Embryonic facial prominence (tissue), 1 donor: ENCODE measurements at regions not wholly inside any gene's neighbourhood (a gene's known extent, or its start where the extent isn't known, plus 50 kb on each side); places are given as distances from the start of the nearest gene placed in this dataset.
"Not testable (repeated sequence)": the region's sequence is repeated elsewhere in the genome, so short reads cannot be mapped to it uniquely, and the experiment has no call there.

Experiments
- DNase-seq: peaks from one replicate; pipeline ENCODE4 v3.0.0-alpha.2; 2016; ENCODE audit errors: extremely low spot score

DNA sequence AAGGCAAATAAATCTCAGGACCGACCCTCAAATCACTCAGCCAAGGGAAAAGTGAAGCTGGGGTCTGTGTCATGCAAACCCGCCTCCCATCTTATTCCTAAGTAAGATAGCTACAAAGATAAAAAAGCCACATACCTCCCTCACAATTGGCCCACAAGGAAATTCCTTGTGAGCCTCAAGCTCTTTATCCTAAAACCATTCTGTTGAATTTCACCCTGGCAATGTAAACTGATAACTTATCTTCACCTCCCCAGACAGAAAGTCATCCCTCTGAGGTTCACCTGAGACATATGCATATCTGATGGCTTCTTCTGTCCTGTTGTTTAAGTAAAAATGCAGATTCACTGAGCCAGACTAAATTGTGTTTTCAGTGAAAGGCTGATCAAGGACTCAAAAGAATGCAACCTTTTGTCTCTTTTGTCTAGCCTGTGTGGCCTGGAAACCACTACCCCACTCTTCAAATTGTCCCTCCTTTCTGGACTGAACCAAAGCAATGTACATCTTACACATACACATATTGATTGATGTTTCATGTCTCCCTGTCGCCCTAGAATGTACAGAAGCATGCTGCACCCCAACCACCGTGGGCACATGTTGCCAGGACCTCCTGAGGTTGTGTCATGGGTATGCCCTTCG lies 91.3 kb downstream of the MFAP3L start:
- DNase-seq: no peak

DNA sequence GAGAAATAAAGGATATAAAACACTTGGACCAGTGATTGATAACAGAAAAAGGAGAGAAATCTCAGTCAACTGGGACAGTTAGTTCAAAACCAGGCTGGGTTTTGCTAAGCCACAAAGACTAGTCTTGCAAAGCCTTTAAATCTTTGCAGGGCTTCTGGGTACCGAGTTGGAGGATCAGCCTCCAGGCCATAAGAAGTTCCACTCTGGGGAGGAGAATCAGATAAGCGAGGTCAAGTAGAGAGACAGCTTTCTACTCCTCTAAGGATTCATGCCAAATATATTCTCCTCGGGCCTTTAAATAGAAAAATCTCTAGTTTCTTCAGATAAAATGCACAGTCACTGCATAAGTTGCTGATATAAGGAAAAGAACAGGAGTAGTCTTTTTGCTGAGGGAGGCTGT lies 92.7 kb downstream of the MFAP3L start:
- no peak for DNase-seq

DNA sequence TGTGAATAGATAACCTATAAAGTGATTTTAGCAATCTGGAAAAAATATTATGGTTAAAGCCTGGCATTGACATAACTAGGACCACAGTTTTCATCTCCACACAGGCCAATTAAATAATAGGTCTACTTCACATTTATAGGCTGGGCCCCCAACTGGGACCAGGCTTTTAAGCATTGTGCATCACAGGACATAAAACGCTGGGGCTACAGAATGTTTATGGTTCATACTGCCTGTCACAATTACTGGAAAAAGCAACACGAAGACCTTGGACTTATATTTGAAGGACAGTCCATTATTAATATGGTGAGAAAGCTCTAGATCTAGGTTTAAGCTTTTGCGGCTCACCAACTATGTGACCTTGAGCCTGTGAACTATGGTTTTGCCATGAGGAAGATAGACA lies 94.2 kb downstream of the MFAP3L start:
- DNase-seq: no peak

DNA sequence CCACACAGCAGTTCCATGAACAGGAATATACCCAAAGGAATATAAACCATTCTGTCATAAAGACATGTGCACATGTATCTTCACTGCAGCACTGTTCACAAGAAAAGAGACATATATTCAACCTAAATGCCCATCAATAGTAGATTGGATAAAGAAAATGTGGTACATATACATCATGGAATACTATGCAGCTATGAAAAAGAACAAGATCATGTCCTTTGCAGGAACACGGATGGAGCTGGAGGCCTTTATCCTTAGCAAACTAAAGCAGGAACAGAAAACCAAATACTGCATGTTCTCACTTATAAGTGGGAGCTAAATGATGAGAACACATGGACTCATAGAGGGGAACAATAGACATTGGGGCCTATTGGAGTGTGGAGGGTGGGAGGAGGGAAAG lies 95.4 kb downstream of the MFAP3L start:
- DNase-seq: not testable (repeated sequence)

DNA sequence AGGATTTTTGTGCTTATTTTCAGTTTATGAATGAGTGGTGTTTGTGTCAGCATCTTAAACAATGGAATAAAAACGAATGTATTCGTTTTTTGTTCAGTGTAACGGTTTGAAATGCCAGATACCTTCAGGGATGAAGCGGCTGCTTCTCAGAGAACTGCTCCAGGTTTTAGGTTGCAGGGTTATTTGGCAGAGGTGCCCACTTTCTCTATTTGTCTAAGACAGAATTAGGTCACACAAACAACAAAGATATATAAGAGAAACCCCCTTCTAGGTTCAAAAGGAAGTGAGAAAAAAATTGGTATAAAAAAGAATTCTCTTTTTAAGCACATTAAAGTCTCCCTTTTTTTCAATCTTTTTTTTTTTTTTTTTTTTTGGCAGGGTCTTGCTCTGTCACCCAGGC lies 98.9 kb downstream of the MFAP3L start:
- DNase-seq: no peak

DNA sequence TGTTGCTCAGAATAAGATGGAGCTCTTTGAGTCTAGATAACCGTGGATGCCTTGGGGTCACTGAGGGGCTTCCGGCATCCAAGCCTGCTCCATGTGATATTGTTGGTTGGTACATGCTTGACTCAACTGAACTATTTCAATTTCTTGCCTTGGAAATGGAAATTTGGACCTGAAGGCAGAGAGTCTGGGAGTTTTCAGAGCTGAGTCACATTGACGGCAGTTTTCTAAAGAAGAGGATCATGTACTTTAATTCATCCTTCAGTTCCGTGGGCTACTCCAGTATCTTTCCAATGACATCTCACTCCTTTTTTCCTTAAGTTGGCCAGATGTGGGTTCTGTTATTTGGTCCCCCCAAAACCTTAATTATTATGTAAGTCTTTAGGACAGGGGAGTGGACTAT lies 100.5 kb downstream of the MFAP3L start:
- DNase-seq: no peak

DNA sequence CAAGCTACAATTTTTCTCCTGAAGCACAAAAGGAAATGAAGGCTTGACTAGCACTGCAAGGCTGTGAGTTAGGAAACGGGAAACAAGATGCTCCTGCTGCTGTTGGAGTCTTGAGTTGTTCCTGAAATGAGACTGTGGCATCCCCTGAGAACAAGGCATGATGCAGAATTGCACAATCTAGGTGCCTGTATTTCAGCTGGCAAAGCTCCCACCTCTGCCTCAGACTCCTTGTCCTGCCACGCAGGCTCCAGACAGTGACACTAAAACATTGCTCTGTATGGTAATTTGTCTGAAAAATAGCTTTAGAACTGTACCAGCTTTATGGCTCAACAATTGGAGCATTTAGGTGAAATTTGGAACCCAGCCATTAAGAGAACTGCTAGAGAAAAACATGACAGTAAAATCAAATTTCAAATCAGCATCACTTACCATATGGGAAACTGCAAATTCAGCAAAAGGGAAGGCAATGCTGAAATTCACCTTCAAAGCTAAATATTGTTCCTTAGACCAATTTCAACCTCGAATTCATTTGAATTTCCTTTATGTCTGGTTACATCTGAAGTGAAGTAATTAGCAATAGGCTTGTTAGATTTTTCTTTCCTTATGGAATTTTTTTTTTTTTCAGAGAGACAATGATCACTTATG lies 103.4 kb downstream of the MFAP3L start:
- no peak for DNase-seq

DNA sequence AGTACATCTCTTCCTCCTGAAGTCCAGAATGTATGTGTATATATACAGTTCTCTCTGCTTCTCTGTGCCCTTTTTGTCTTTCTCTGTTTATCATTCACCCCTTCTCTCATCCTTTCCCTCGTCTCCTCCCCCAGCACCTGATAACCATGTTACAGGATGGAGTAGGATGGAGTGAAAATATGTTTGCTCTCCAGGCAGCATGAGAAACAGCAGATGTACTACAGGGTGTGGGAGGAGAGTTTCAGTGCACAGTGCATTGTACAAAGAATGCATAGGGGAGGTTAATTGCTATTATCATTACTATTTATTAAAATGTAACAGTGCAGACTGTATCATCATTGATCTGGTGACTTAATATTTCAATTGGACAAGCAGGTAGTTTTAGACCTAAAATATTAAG lies 104.5 kb downstream of the MFAP3L start:
- no peak for DNase-seq

DNA sequence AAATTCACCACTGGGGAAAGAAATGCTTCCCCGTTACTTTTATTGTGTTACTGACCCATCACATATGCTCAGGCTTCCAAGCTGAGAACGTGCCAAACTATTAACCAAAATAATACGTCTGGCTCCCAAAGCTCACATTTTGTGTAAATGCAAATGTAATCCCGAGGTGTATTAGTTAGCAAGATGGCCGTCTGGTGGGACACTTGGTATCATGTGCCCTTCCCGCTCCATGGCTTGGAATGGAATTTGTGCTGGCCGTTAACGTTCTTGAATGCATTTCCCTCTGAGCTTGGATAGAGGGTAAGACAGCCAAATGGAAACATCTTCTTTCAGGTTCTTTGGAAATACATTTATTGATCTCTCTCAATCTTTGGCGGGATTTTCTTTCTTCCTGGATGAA lies 105.0 kb downstream of the MFAP3L start:
- DNase-seq: no peak

DNA sequence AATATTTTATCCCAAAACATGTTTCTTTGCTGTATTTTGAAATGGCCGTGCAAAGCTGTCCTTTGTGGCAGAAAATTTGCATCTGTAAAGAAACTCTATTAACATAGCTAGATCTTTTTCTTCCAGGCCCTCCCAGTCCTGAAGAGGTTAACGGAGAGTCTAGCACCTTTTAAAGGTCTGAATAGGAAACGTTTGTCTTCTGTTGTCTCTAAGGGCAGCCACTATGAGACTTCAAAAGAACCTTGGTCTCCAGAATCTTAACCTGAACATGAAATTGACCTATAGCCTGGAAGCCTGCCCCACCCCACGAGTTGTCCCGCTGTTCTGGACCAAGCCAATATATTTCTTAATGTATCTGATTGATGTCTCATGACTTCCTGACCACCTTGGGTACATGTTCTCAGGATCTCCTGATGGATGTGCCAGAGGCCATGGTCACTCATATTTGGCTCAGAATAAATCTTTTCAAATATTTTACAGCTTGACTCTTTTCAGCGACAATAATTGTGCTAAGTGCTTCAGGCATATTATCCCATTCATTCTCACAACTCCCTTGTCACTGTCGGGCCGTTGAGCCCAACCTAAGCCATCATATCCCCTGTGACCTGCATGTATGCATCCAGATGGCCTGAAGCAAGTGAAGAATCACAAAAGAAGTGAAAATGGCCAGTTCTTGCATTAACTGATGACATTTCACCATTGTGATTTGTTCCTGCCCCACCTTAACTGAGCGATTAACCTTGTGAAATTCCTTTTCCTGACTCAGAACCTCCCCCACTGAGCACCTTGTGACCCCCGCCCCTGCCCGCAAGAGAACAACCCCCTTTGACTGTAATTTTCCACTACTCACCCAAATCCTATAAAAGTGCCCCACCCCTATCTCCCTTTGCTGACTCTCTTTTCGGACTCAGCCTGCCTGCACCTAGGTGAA lies 106.7 kb downstream of the MFAP3L start:
- DNase-seq: not testable (repeated sequence)

DNA sequence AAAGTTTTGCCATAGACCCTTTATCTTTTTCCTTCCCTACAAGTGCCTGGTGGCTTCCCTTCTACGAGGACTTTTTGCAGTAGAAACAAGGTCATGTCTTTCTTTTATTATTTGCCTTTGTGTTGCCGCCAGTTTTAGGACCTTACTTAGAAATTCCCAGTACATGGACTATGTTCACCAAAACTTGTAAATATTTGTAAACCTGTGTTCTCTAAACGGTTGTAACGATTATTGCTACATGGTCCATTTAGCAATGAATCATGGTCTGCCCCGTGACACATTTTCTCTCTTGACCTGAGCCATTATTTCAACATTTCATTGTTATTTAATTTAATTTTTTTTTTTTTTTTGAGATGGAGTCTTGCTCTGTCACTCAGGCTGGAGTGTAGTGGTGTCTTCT lies 110.7 kb downstream of the MFAP3L start:
- DNase-seq: no peak

DNA sequence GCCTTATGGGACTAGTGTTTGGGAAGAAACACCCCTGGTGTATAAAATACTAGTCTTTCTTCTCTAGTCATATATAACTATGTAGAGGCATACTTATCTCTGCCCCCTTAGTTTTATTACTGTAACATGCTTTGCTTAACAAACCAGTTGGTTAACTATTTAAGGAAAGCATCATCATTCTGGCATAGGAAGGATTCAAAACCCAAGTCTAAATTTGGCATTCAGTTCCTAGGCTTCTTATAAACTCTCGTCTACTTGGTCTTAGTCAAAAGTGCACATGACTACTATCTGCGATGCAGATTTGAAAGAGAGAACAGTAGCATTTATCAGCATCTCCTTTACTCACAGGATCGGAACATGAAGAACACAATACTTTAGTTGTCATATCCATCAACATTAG lies 111.3 kb downstream of the MFAP3L start:
- DNase-seq: no peak

DNA sequence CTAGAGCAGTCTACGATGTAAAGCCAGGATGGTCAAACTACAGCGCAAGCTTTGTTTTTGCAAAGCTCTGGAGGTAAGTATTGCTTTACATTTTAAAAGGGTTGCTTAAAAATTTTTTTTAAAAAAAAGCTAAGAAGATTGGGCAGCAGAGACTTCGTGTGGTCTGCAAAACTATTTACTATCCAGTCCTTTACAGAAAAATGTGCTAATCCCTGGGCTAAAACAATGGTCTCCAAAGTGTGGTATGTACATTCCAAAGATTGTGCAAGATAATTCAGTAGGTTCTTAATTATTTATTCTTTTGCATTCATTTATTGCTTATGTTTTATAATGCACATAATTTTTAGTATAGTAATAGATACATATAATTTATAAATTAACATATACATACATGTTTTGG lies 113.2 kb downstream of the MFAP3L start:
- no peak for DNase-seq

DNA sequence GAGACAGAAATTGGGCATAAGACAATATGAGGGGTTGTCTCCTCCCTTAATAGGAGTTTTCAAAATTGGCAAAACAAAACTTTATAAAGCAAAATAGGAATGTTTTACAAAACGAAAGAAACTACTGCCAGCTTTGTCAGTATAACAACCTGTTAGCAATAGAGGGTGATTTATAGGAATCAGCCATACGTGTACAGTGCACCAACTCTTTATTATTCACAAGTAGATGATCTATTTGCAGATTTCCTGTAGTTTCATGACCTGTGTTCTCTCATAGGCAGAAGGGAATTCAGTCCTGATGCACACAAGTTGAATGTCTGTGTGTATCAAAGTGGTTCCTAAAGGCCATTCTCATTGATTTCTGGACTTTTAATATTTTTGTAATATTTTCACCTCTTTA lies 116.3 kb downstream of the MFAP3L start:
- no peak for DNase-seq

DNA sequence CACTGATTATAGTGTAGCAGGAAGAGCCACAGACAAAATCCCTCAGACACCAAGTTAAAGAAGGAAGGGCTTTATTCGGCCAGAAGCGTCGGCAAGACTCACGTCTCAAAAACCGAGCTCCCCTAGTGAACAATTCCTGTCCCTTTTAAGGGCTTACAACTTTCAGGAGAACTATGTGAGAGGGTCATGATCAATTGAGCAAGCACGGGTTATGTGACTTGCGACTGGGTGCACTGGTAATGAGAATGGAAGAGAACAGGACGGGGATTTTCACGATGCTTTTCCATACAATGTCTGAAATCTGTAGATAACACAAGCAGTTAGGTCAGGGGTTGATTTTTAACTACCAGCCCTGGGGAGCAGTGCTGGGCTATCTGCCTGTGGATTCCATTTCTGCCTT lies 116.7 kb downstream of the MFAP3L start:
- DNase-seq: no peak

DNA sequence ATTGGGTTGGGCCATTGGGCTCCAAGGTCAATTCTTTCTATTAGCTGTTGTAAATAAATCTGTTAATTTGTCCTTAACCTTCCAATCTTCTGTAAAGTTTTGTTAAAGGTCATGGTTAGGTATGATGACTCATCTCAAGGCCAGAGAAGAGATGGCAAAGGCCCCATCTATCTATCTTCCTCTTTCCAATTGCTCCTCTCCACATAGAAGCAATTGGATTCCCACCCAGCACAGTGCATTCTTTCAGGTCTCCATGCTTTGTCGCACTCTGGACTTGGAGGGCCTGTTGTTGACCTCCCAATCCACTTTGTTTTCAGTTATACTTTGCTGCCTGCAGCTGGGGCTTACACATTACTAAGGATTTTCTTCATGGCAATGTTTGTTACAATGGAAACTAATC lies 118.5 kb downstream of the MFAP3L start:
- no peak for DNase-seq

DNA sequence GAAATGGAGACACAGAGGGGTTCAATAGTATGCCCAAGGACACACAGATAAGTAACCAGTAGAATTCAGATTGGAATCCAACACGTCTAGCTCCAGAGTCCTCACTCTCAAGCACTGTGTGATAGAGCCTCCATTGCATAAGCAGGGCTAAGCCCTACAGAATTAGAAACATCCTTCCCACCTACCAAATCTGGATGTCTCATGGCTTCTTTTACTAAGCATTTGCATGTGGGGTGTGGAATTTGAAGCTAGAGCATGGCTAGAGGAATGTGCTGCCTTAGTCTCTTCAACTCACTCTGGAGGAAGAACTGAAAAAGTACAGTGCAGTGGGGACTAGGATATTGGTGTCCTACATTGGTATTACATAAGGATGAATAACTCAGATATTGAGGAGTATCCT lies 119.4 kb downstream of the MFAP3L start:
- no peak for DNase-seq

DNA sequence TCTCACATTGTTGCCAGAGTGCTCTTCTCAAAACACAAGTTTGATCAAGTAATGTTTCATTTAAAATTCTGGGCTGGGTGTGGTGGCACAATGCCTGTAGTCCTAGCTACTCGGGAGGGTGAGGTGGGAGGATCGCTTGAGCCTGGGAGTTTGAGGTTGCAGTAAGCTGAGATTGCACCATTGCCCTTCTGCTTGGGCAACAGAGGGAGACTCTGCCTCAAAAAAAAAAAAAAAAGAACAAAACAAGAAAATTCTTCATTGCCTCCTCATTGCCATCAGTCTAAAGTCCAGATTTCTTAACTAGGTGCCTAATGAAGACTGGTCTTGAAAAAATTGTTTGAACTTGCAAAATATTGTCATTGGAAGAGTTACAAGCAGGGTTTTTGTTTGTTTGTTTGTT lies 120.1 kb downstream of the MFAP3L start:
- no peak for DNase-seq

DNA sequence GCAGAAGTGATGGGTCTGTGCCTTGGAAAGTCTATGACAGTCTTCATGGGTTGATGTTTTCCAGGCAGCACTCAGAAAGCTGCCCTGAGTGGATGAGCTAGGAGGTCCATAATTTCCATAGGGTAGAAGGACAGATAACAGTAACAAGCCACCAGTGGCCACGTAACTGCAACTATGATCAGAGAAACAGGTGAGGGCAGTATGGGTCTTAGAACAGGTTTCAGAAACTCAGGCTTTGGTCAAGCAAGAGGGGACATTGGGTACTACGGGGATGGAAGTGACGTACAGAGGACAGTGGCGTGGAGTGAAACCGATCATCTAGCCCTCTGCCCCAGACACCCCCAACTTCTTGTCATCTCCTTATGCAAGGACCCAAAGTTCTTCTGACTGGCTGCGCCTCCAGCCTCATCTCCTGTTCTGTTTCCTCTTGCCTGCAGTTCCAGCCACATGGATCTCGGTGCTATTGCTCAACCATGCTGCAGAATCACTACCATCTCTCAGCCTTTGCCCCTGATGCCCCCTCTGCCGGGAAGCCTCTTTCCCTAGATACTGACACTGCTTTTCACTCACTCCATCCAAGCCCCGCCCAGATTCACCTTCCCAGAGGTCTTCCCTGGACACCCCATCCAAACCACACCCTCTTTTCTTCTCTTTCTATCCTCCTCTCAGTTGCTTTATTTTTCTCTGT lies 123.4 kb downstream of the MFAP3L start:
- no peak for DNase-seq

DNA sequence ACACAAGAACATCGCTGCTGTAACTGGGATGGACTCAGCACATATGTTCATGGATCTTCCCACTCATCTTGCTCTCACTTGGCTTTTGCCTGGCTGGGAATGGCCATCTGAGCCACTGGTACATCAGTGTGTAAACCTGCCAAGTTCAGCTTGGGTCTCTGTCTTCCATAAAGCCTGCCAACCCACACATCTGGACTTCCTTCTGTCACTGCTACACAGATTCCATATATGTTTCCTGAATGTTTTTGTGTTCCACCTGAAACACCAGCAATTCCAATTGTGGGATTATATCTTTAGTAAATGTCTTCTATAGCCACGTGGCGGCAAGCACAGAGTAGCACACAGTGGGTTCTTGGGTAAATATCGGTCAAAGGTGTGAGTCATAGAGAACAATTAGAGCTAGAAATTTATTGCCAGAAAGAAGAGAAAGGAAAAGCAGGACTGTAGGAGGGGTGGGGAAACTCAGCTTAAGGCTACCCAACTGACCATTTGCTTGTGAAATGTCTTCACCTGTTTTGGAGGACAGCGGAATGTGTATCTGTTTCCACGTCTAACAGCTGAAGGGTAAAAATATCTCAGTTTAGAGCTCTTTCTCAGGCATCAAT lies 125.9 kb downstream of the MFAP3L start:
- no peak for DNase-seq

DNA sequence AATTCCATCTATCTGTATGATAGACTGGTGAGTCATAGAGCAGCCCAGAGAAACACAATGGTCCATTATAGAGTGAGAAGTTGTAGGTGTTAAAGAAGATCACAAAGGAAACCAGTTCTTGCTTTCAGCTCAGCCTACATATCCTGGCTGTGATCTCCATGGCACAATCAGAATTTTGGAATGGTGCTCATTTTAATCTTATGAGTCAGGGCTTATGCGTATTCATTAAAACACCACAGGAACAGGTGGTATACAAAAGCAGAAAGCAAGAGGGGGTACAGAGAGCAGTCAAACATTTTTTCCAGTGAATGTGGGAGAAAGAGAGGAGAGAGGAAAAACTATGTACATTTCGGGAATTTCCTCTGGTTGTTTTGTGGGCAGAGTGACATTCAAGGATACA lies 126.9 kb downstream of the MFAP3L start:
- DNase-seq: no peak

DNA sequence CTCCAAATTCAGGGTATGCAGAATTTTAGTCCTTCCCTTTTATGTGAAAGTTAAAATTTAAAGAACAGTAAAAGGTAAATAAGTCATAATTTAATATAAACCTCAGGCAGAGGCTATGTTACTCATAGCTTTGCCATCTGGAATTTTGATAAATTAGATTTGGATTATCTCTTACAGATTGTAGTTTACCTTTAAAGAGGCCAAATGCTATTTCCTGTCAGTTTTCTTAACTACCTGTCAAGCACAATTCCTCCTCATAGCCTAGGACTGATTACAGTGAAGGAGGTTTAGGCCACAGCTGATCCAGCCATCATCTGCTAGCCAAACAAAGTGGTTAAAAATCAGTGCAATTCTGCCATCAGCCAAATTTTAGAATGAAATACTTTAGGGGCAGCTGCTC lies 128.1 kb downstream of the MFAP3L start:
- no peak for DNase-seq
